ENCODE measurements at regions not wholly inside any gene's neighbourhood (a gene's known extent, or its start where the extent isn't known, plus 50 kb on each side); places are given as distances from the start of the nearest gene placed in this dataset.

- 88% methylated on average over 1 of the region's 3 CpGs; no CpG with 5 or more reads in 1 of the 2 experiments for WGBS, 2 experiments (ENCODE audit: insufficient coverage in 2 of 2)
- no peak overlapping the region for H3K4me3 ChIP-seq (ENCODE audit: extremely low read depth, insufficient read depth, low read length, poor library complexity, severe bottlenecking)
- H3K9me3 ChIP-seq (ENCODE audit: control insufficient read depth, low read length): no peaks in the 10 kb centered on the region
- no peak overlapping the region for H3K27ac ChIP-seq (ENCODE audit: low read depth, low read length, severe bottlenecking)
- no peaks in the 10 kb centered on the region for H3K36me3 ChIP-seq (ENCODE audit: control insufficient read depth, insufficient read depth, low read length)
- no peaks in the 10 kb centered on the region for H3K4me1 ChIP-seq (ENCODE audit: control insufficient read depth, insufficient read depth, low read length, poor library complexity, severe bottlenecking)
Measured at GRCh38 chr3:5466065-5466464, 278.6 kb downstream of the EDEM1 start.

- H3K27ac ChIP-seq (ENCODE audit: low read depth, low read length, severe bottlenecking): no peak overlapping the region
- no CpG with 5 or more reads among the region's 1 CpG for WGBS, 2 experiments (ENCODE audit: insufficient coverage in 2 of 2)
Measured at GRCh38 chr3:5466717-5467116, 279.2 kb downstream of the EDEM1 start.

GRCh38 chr3:5473471-5473870 lies 286.0 kb downstream of the EDEM1 start:
- Histone ChIP-seq H3K4me1 (ENCODE audit: control insufficient read depth, insufficient read depth, low read length, poor library complexity, severe bottlenecking) (no peaks in the 10 kb centered on the region), H3K4me3 (ENCODE audit: extremely low read depth, insufficient read depth, low read length, poor library complexity, severe bottlenecking) (no peak overlapping the region), H3K9me3 (ENCODE audit: control insufficient read depth, low read length) (no peaks in the 10 kb centered on the region), H3K27ac (ENCODE audit: low read depth, low read length, severe bottlenecking) (no peak overlapping the region), H3K36me3 (ENCODE audit: control insufficient read depth, insufficient read depth, low read length) (no peaks in the 10 kb centered on the region)
- WGBS, 2 experiments (ENCODE audit: insufficient coverage in 2 of 2): no CpG with 5 or more reads among the region's 1 CpG

More at GRCh38 chr3:5466717-5467116, 279.2 kb downstream of the EDEM1 start:
- Histone ChIP-seq H3K9me3 (ENCODE audit: control insufficient read depth, low read length) (no peaks in the 10 kb centered on the region), H3K4me1 (ENCODE audit: control insufficient read depth, insufficient read depth, low read length, poor library complexity, severe bottlenecking) (no peaks in the 10 kb centered on the region), H3K4me3 (ENCODE audit: extremely low read depth, insufficient read depth, low read length, poor library complexity, severe bottlenecking) (no peak overlapping the region), H3K36me3 (ENCODE audit: control insufficient read depth, insufficient read depth, low read length) (no peaks in the 10 kb centered on the region)

- no CpG with 5 or more reads among the region's 2 CpGs for WGBS, 2 experiments (ENCODE audit: insufficient coverage in 2 of 2)
- H3K36me3 ChIP-seq (ENCODE audit: control insufficient read depth, insufficient read depth, low read length): no peaks in the 10 kb centered on the region
- H3K27ac ChIP-seq (ENCODE audit: low read depth, low read length, severe bottlenecking): no peak overlapping the region
Measured at GRCh38 chr3:5476403-5476802, 288.9 kb downstream of the EDEM1 start.

GRCh38 chr3:5479229-5479799 lies 291.8 kb downstream of the EDEM1 start:
- Histone ChIP-seq H3K27ac (ENCODE audit: low read depth, low read length, severe bottlenecking) (no peak overlapping the region), H3K4me1 (ENCODE audit: control insufficient read depth, insufficient read depth, low read length, poor library complexity, severe bottlenecking) (no peaks in the 10 kb centered on the region), H3K9me3 (ENCODE audit: control insufficient read depth, low read length) (no peaks in the 10 kb centered on the region), H3K4me3 (ENCODE audit: extremely low read depth, insufficient read depth, low read length, poor library complexity, severe bottlenecking) (no peak overlapping the region), H3K36me3 (ENCODE audit: control insufficient read depth, insufficient read depth, low read length) (no peaks in the 10 kb centered on the region)
- 83 to 100% methylated on average over 1 of the region's 2 CpGs for WGBS, 2 experiments (ENCODE audit: insufficient coverage in 2 of 2)

More at GRCh38 chr3:5476403-5476802, 288.9 kb downstream of the EDEM1 start:
- no peak overlapping the region for H3K4me3 ChIP-seq (ENCODE audit: extremely low read depth, insufficient read depth, low read length, poor library complexity, severe bottlenecking)
- H3K9me3 ChIP-seq (ENCODE audit: control insufficient read depth, low read length): no peaks in the 10 kb centered on the region
- no peaks in the 10 kb centered on the region for H3K4me1 ChIP-seq (ENCODE audit: control insufficient read depth, insufficient read depth, low read length, poor library complexity, severe bottlenecking)

GRCh38 chr3:5480190-5480589 lies 292.7 kb downstream of the EDEM1 start:
- 95 to 100% methylated on average over 4 of the region's 8 CpGs for WGBS, 2 experiments (ENCODE audit: insufficient coverage in 2 of 2)
- Histone ChIP-seq H3K4me1 (ENCODE audit: control insufficient read depth, insufficient read depth, low read length, poor library complexity, severe bottlenecking) (no peaks in the 10 kb centered on the region), H3K27ac (ENCODE audit: low read depth, low read length, severe bottlenecking) (no peak overlapping the region), H3K36me3 (ENCODE audit: control insufficient read depth, insufficient read depth, low read length) (no peaks in the 10 kb centered on the region), H3K9me3 (ENCODE audit: control insufficient read depth, low read length) (no peaks in the 10 kb centered on the region), H3K4me3 (ENCODE audit: extremely low read depth, insufficient read depth, low read length, poor library complexity, severe bottlenecking) (no peak overlapping the region)

- Histone ChIP-seq H3K4me1 (ENCODE audit: control insufficient read depth, insufficient read depth, low read length, poor library complexity, severe bottlenecking) (no peaks in the 10 kb centered on the region), H3K4me3 (ENCODE audit: extremely low read depth, insufficient read depth, low read length, poor library complexity, severe bottlenecking) (no peak overlapping the region), H3K9me3 (ENCODE audit: control insufficient read depth, low read length) (no peaks in the 10 kb centered on the region), H3K36me3 (ENCODE audit: control insufficient read depth, insufficient read depth, low read length) (no peaks in the 10 kb centered on the region), H3K27ac (ENCODE audit: low read depth, low read length, severe bottlenecking) (no peak overlapping the region)
- 73 to 79% methylated on average over 2 to 3 of the region's 5 CpGs for WGBS, 2 experiments (ENCODE audit: insufficient coverage in 2 of 2)
Measured at GRCh38 chr3:5485427-5485826, 297.9 kb downstream of the EDEM1 start.

- no peaks in the 10 kb centered on the region for H3K4me1 ChIP-seq (ENCODE audit: control insufficient read depth, insufficient read depth, low read length, poor library complexity, severe bottlenecking)
- H3K36me3 ChIP-seq (ENCODE audit: control insufficient read depth, insufficient read depth, low read length): no peaks in the 10 kb centered on the region
- 87 to 89% methylated on average over 5 to 6 of the region's 7 CpGs for WGBS, 2 experiments (ENCODE audit: insufficient coverage in 2 of 2)
- no peaks in the 10 kb centered on the region for H3K9me3 ChIP-seq (ENCODE audit: control insufficient read depth, low read length)
- H3K27ac ChIP-seq (ENCODE audit: low read depth, low read length, severe bottlenecking): no peak overlapping the region
- H3K4me3 ChIP-seq (ENCODE audit: extremely low read depth, insufficient read depth, low read length, poor library complexity, severe bottlenecking): no peak overlapping the region
Measured at GRCh38 chr3:5488771-5489170, 301.3 kb downstream of the EDEM1 start.

GRCh38 chr3:5489536-5489935 lies 302.0 kb downstream of the EDEM1 start:
- Histone ChIP-seq H3K36me3 (ENCODE audit: control insufficient read depth, insufficient read depth, low read length) (no peaks in the 10 kb centered on the region), H3K9me3 (ENCODE audit: control insufficient read depth, low read length) (no peaks in the 10 kb centered on the region)
- WGBS, 2 experiments (ENCODE audit: insufficient coverage in 2 of 2): 90% methylated on average over 1 of the region's 3 CpGs; no CpG with 5 or more reads in 1 of the 2 experiments

GRCh38 chr3:5494905-5495519 lies 307.5 kb downstream of the EDEM1 start:
- H3K4me1 ChIP-seq (ENCODE audit: control insufficient read depth, insufficient read depth, low read length, poor library complexity, severe bottlenecking): no peaks in the 10 kb centered on the region
- WGBS, 2 experiments (ENCODE audit: insufficient coverage in 2 of 2): 93 to 100% methylated on average over 1 to 3 of the region's 3 CpGs
- H3K4me3 ChIP-seq (ENCODE audit: extremely low read depth, insufficient read depth, low read length, poor library complexity, severe bottlenecking): no peak overlapping the region
- no peaks in the 10 kb centered on the region for H3K36me3 ChIP-seq (ENCODE audit: control insufficient read depth, insufficient read depth, low read length)
- no peaks in the 10 kb centered on the region for H3K9me3 ChIP-seq (ENCODE audit: control insufficient read depth, low read length)
- no peak overlapping the region for H3K27ac ChIP-seq (ENCODE audit: low read depth, low read length, severe bottlenecking)

More at GRCh38 chr3:5489536-5489935, 302.0 kb downstream of the EDEM1 start:
- no peak overlapping the region for H3K4me3 ChIP-seq (ENCODE audit: extremely low read depth, insufficient read depth, low read length, poor library complexity, severe bottlenecking)
- no peak overlapping the region for H3K27ac ChIP-seq (ENCODE audit: low read depth, low read length, severe bottlenecking)
- no peaks in the 10 kb centered on the region for H3K4me1 ChIP-seq (ENCODE audit: control insufficient read depth, insufficient read depth, low read length, poor library complexity, severe bottlenecking)

- Histone ChIP-seq H3K4me3 (ENCODE audit: extremely low read depth, insufficient read depth, low read length, poor library complexity, severe bottlenecking) (no peak overlapping the region), H3K4me1 (ENCODE audit: control insufficient read depth, insufficient read depth, low read length, poor library complexity, severe bottlenecking) (no peaks in the 10 kb centered on the region), H3K27ac (ENCODE audit: low read depth, low read length, severe bottlenecking) (no peak overlapping the region), H3K9me3 (ENCODE audit: control insufficient read depth, low read length) (no peaks in the 10 kb centered on the region), H3K36me3 (ENCODE audit: control insufficient read depth, insufficient read depth, low read length) (no peaks in the 10 kb centered on the region)
Measured at GRCh38 chr3:5497497-5497896, 310.0 kb downstream of the EDEM1 start.

All from mesodermal cell (in vitro differentiated cells).